IMR-90 (cell line): ENCODE measurements at regions not wholly inside any gene's neighbourhood (a gene's known extent, or its start where the extent isn't known, plus 50 kb on each side); places are given as distances from the start of the nearest gene placed in this dataset.
A peak's percentile ranks its signal among the peaks of the same experiment; 100 is the strongest.

Source experiments
- ATAC-seq: fragments of 200-7000 bp; cut with Tn5 transposase; 2 replicates; pipeline ENCODE4 v1.9.1; 2020; ENCODE audit warnings: low read depth, mild to moderate bottlenecking, moderate library complexity
- BruUV-seq: library from RNA; stranded (reverse); fragments of 400-500 nt; replicated peaks from 2 replicates; lab custom pipeline; 2021; lab: Mats Ljungman, UMichigan
- CTCF ChIA-PET: fragments of 300-600 bp; formaldehyde crosslinking; extraction: SDS; loops from one replicate; lab custom pipeline; 2021; ENCODE audit warnings: antibody characterized with exemption; lab: Yijun Ruan, JAX
- POLR2A ChIA-PET: fragments of 300-600 bp; sonication (Branson Sonifier 250); formaldehyde crosslinking; loops from one replicate; lab custom pipeline; 2022; ENCODE audit warnings: antibody characterized with exemption; ENCODE audit not compliant: unreplicated experiment; lab: Charles Lee
- DNase-seq: peaks from one replicate; pipeline ENCODE4 v3.0.0; 2013
- H2AFZ ChIP-seq: replicated peaks from 2 replicates; pipeline ENCODE3; 2013; ENCODE audit warnings: low read length, mild to moderate bottlenecking; ENCODE audit not compliant: poor library complexity
- H2AK5ac ChIP-seq: 2 replicates; pipeline ENCODE4 v1.6.1; 2013; ENCODE audit warnings: low read depth, low read length, inconsistent platforms
- H2AK9ac ChIP-seq: replicated peaks from 2 replicates; pipeline ENCODE3; 2013; ENCODE audit warnings: mild to moderate bottlenecking, low read depth, low read length, moderate library complexity; ENCODE audit not compliant: poor library complexity
- H2BK120ac ChIP-seq: 2 replicates; pipeline ENCODE4 v1.6.1; 2013; ENCODE audit warnings: low read depth, low read length, inconsistent platforms
- H2BK15ac ChIP-seq: 3 replicates; pipeline ENCODE4 v1.6.1; 2013; ENCODE audit warnings: low read depth, low read length, inconsistent platforms
- H2BK20ac ChIP-seq: 2 replicates; pipeline ENCODE4 v1.6.1; 2013; ENCODE audit warnings: low read depth, mild to moderate bottlenecking, inconsistent platforms, low read length, moderate library complexity
- H2BK5ac ChIP-seq: 2 replicates; pipeline ENCODE4 v1.6.1; 2013; ENCODE audit warnings: mild to moderate bottlenecking, low read depth, low read length, inconsistent platforms; ENCODE audit not compliant: poor library complexity, severe bottlenecking
- H3K14ac ChIP-seq: replicated peaks from 2 replicates; pipeline ENCODE4 v1.6.1; 2013; ENCODE audit warnings: low read depth, low read length, inconsistent platforms
- H3K18ac ChIP-seq: 2 replicates; pipeline ENCODE4 v1.6.1; 2013; ENCODE audit warnings: low read depth, low read length, control low read depth
- H3K23ac ChIP-seq: 2 replicates; pipeline ENCODE4 v1.6.1; 2013; ENCODE audit warnings: low read depth, low read length, inconsistent platforms
- H3K27ac ChIP-seq: 2 replicates; pipeline ENCODE4 v1.5.1; 2013; ENCODE audit warnings: mild to moderate bottlenecking, control low read depth, low read length; ENCODE audit not compliant: insufficient read depth
- H3K27me3 ChIP-seq: 2 replicates; pipeline ENCODE4 v1.6.1; 2013; ENCODE audit warnings: low read length; ENCODE audit not compliant: control insufficient read depth, insufficient read depth
- H3K36me3 ChIP-seq: 2 replicates; pipeline ENCODE4 v1.6.1; 2013; ENCODE audit warnings: low read length, mixed read lengths; ENCODE audit not compliant: control insufficient read depth, insufficient read depth
- H3K4ac ChIP-seq: 2 replicates; pipeline ENCODE4 v1.6.1; 2013; ENCODE audit warnings: low read depth, low read length, inconsistent platforms
- H3K4me1 ChIP-seq: 2 replicates; pipeline ENCODE4 v1.6.1; 2013; ENCODE audit warnings: low read length, mixed read lengths; ENCODE audit not compliant: control insufficient read depth, insufficient read depth
- H3K4me2 ChIP-seq: 2 replicates; pipeline ENCODE4 v1.6.1; 2013; ENCODE audit warnings: low read depth, mild to moderate bottlenecking, control low read depth, low read length, moderate library complexity
- H3K4me3 ChIP-seq: 2 replicates; pipeline ENCODE4 v1.5.1; 2013; ENCODE audit warnings: low read depth, mild to moderate bottlenecking, control low read depth, low read length, moderate library complexity; ENCODE audit not compliant: insufficient read depth
- H3K56ac ChIP-seq: 2 replicates; pipeline ENCODE4 v1.6.1; 2013; ENCODE audit warnings: low read length, inconsistent platforms; ENCODE audit not compliant: insufficient read depth; ENCODE audit errors: extremely low read depth
- H3K79me1 ChIP-seq, 2 experiments: 2 replicates each; pipeline ENCODE4 v1.6.1; 2013; ENCODE audit warnings: low read length in 2 of 2, inconsistent platforms in 1 of 2, low read depth in 1 of 2
- H3K9ac ChIP-seq: 2 replicates; pipeline ENCODE4 v1.6.1; 2013; ENCODE audit warnings: low read depth, low read length, control low read depth
- H3K9me1 ChIP-seq: 2 replicates; pipeline ENCODE4 v1.6.1; 2013; ENCODE audit warnings: low read length, inconsistent platforms; ENCODE audit not compliant: insufficient read depth
- H3K9me3 ChIP-seq: 2 replicates; pipeline ENCODE4 v1.6.1; 2013; ENCODE audit warnings: low read length; ENCODE audit not compliant: control insufficient read depth, insufficient read depth
- H4K20me1 ChIP-seq: 2 replicates; pipeline ENCODE4 v1.6.1; 2013; ENCODE audit warnings: low read length, inconsistent platforms; ENCODE audit not compliant: insufficient read depth
- H4K5ac ChIP-seq: 2 replicates; pipeline ENCODE4 v1.6.1; 2013; ENCODE audit warnings: mild to moderate bottlenecking, low read depth, low read length, control low read depth
- H4K8ac ChIP-seq, 2 experiments: 2 replicates each; pipeline ENCODE4 v1.6.1; 2013; ENCODE audit warnings: low read depth in 2 of 2, low read length in 2 of 2, control low read depth in 1 of 2, inconsistent platforms in 1 of 2
- H4K91ac ChIP-seq: 2 replicates; pipeline ENCODE4 v1.6.1; 2013; ENCODE audit warnings: low read depth, low read length, inconsistent platforms; ENCODE audit not compliant: insufficient read depth
- POLR2A ChIP-seq: IDR thresholded peaks from 2 replicates; pipeline ENCODE4 v1.6.1; 2012; ENCODE audit warnings: mild to moderate bottlenecking, low read depth, low read length
- WGBS, 2 experiments: methylation state at CpG; one replicate each; pipeline versions ENCODE4 v1.1.5 to v1.1.7; 2013; ENCODE audit warnings: missing lambda C conversion rate in 2 of 2; ENCODE audit not compliant: insufficient read length in 1 of 2; ENCODE audit errors: extremely low coverage in 2 of 2; 5-methylcytosine and 5-hydroxymethylcytosine counted together
- dilution Hi-C: fragments of 300-500 bp; cut with HindIII; formaldehyde crosslinking; loops from one replicate; pipeline ENCODE4 v1.14.3; 2018; ENCODE audit warnings: low sequenced_read_pairs; ENCODE audit not compliant: unreplicated experiment
- in situ Hi-C: fragments of 300-500 bp; cut with MboI; formaldehyde crosslinking; loops from 3 replicates; pipeline ENCODE4 v1.14.3; 2019; ENCODE audit warnings: low sequenced_read_pairs, inconsistent platforms, mixed read lengths
- intact Hi-C: fragments of 100-400 bp; cut with micrococcal nuclease; formaldehyde crosslinking; loops from 2 replicates; pipeline ENCODE4 v1.10.0; 2022

- H2BK120ac ChIP-seq: no peak overlapping the region
- H3K4me1 ChIP-seq: peaks cover 7% of the 10 kb centered on the region
- H2BK5ac ChIP-seq: no peak overlapping the region
- no peak overlapping the region for H4K91ac ChIP-seq
- no peak overlapping the region for H3K9ac ChIP-seq
- H2AFZ ChIP-seq: no peak overlapping the region
- peak; percentile 42 for DNase-seq
- H3K4ac ChIP-seq: no peak overlapping the region
- dilution Hi-C loops: no loop called here
- H4K8ac ChIP-seq: no peak overlapping the region
- H3K27ac ChIP-seq: no peak overlapping the region; the same call in 1 of the 2 replicates
- intact Hi-C loops: loop anchor here (2.0 to 10.0 kb wide), 2 partner anchors 568 to 734 kb away; no protein-coding TSS in a partner anchor
- no peaks in the 10 kb centered on the region for H3K9me3 ChIP-seq
- H2AK5ac ChIP-seq: no peak overlapping the region
- H3K4me3 ChIP-seq: no peak overlapping the region
- no peaks in the 10 kb centered on the region; the same call in 1 of the 2 replicates for H3K27me3 ChIP-seq
- no peaks in the 10 kb centered on the region for H3K9me1 ChIP-seq
- H2BK20ac ChIP-seq: no peak overlapping the region
- no TSS peak for BruUV-seq
- H3K18ac ChIP-seq: no peak overlapping the region
- no peak overlapping the region for H4K5ac ChIP-seq
- H3K14ac ChIP-seq: no peak overlapping the region
- no peak overlapping the region for H2AK9ac ChIP-seq
- H2BK15ac ChIP-seq: no peak overlapping the region
- POLR2A ChIA-PET: no interaction called here
- H3K79me1 ChIP-seq: no peaks in the 10 kb centered on the region
- no peaks in the 10 kb centered on the region for H4K20me1 ChIP-seq
- H3K23ac ChIP-seq: no peak overlapping the region
- no peak overlapping the region for H3K56ac ChIP-seq
- no peak for TF ChIP-seq POLR2A
- no peaks in the 10 kb centered on the region for H3K36me3 ChIP-seq
- no peak for ATAC-seq
- in situ Hi-C loops: loop anchor here (25.0 kb wide), 1 partner anchor 563 kb away; the partner anchor contains the start of gene NRP1
- no peak overlapping the region for H3K4me2 ChIP-seq
- no CpG with 5 or more reads among the region's 2 CpGs for WGBS, 2 experiments
- CTCF ChIA-PET: interaction anchor here (0.6 kb wide), 1 partner anchor 436 kb away, joined by 7 read pairs; no protein-coding TSS in a partner anchor
These were observed 566.1 kb upstream of the NRP1 start for GRCh38 chr10:33900596-33900995.
